A673 (cell line): ENCODE measurements at regions not wholly inside any gene's neighbourhood (a gene's known extent, or its start where the extent isn't known, plus 50 kb on each side); places are given as distances from the start of the nearest gene placed in this dataset.

Source experiments
- BruUV-seq: library from RNA; stranded (reverse); fragments of 400-500 nt; replicated peaks from 2 replicates; lab custom pipeline; 2021; lab: Mats Ljungman, UMichigan
- CTCF ChIA-PET: fragments of 300-600 bp; sonication (Branson Sonifier 250); formaldehyde crosslinking; loops from one replicate; lab custom pipeline; 2022; ENCODE audit warnings: antibody characterized with exemption; lab: Charles Lee
- POLR2A ChIA-PET: fragments of 300-600 bp; sonication (Branson Sonifier 250); formaldehyde crosslinking; loops from one replicate; lab custom pipeline; 2022; ENCODE audit warnings: antibody characterized with exemption; ENCODE audit not compliant: low non-redundant PET; lab: Charles Lee
- DNase-seq: peaks from one replicate; pipeline ENCODE4 v3.0.0-alpha.2; 2015; ENCODE audit warnings: low spot score
- H3K27ac ChIP-seq: fragments of 200-600 bp; sonication (generic); 2 replicates; pipeline ENCODE4 v1.5.1; 2016; ENCODE audit warnings: mixed run types, low read depth, mild to moderate bottlenecking, mixed read lengths, antibody characterized with exemption, low read length; ENCODE audit not compliant: poor library complexity, severe bottlenecking
- H3K27me3 ChIP-seq: fragments of 200-600 bp; sonication (generic); replicated peaks from 2 replicates; pipeline ENCODE4 v1.6.1; 2017; ENCODE audit warnings: mixed run types, low read depth, mild to moderate bottlenecking, mixed read lengths, antibody characterized with exemption, low read length; ENCODE audit not compliant: insufficient read depth, poor library complexity
- H3K36me3 ChIP-seq: fragments of 200-600 bp; sonication (generic); 2 replicates; pipeline ENCODE4 v1.6.1; 2016; ENCODE audit warnings: mixed run types, mild to moderate bottlenecking, mixed read lengths, antibody characterized with exemption, low read length; ENCODE audit not compliant: insufficient read depth, poor library complexity, severe bottlenecking
- H3K4me1 ChIP-seq: fragments of 200-600 bp; sonication (generic); 2 replicates; pipeline ENCODE4 v1.6.1; 2017; ENCODE audit warnings: mixed run types, mild to moderate bottlenecking, mixed read lengths, antibody characterized with exemption, low read length; ENCODE audit not compliant: insufficient read depth, poor library complexity, severe bottlenecking
- H3K4me3 ChIP-seq: fragments of 200-600 bp; sonication (generic); 2 replicates; pipeline ENCODE4 v1.5.1; 2016; ENCODE audit warnings: low read depth, mixed run types, mild to moderate bottlenecking, mixed read lengths, low read length; ENCODE audit not compliant: poor library complexity, severe bottlenecking
- H3K9me3 ChIP-seq: fragments of 200-600 bp; sonication (generic); 2 replicates; pipeline ENCODE4 v1.6.1; 2016; ENCODE audit warnings: mixed run types, low read depth, mild to moderate bottlenecking, mixed read lengths, antibody characterized with exemption, low read length; ENCODE audit not compliant: poor library complexity, severe bottlenecking
- CTCF ChIP-seq: fragments of 300-800, 200-600 bp; sonication (generic); conservative IDR thresholded peaks from 2 replicates; pipeline ENCODE4 v1.5.1; 2017; ENCODE audit warnings: low read depth, mild to moderate bottlenecking, antibody characterized with exemption, low read length, moderate library complexity, mixed read lengths
- EZH2 ChIP-seq: fragments of 200-600 bp; sonication (generic); IDR thresholded peaks from 2 replicates; pipeline ENCODE4 v1.6.1; 2017; ENCODE audit warnings: borderline replicate concordance, low read depth, mild to moderate bottlenecking, mixed read lengths, antibody characterized with exemption, low read length; ENCODE audit not compliant: poor library complexity, severe bottlenecking
- intact Hi-C: fragments of 100-400 bp; cut with micrococcal nuclease; formaldehyde crosslinking; loops from one replicate; pipeline ENCODE4 v1.10.0; 2022; ENCODE audit not compliant: unreplicated experiment

GRCh38 chr10:121185816-121186455, 334.8 kb downstream of the WDR11 start:
- no TSS peak for BruUV-seq
- Histone ChIP-seq H3K27ac (no peak overlapping the region), H3K27me3 (peaks cover 54% of the 10 kb centered on the region), H3K4me3 (no peak overlapping the region), H3K9me3 (no peaks in the 10 kb centered on the region), H3K4me1 (no peaks in the 10 kb centered on the region), H3K36me3 (no peaks in the 10 kb centered on the region)
- ChIA-PET POLR2A (interaction anchor here (0.6 kb wide), 1 partner anchor 84 kb away, joined by 4 read pairs; no protein-coding TSS in a partner anchor), CTCF (no interaction called here)
- TF ChIP-seq EZH2: no peak
- no peak for TF ChIP-seq CTCF
- intact Hi-C loops: no loop called here
- no peak for DNase-seq

DNA sequence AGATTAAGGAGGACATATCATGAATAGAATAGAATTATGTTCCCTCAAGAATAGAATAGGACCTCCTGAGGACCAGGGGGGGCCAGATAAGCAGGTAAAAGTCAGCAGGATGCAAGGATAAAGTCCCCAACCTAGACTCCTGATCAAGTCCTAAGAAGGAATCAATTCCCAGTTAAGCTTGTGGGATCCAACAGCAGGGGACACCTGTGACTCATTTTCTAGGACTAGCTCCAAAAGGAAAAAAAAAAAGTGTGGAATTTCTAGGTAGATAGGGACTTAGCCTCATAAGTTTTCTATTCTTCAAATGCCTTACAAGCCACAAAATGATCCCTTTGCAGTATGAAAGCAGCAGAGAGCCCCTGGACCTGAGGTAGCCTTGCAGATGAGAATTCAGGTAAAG, 336.2 kb downstream of the WDR11 start:
- H3K4me3 ChIP-seq: no peak overlapping the region
- H3K36me3 ChIP-seq: no peaks in the 10 kb centered on the region
- no peaks in the 10 kb centered on the region for H3K9me3 ChIP-seq
- CTCF ChIA-PET: interaction anchor here (0.6 kb wide), 1 partner anchor 11 kb away, joined by 3 read pairs; no protein-coding TSS in a partner anchor
- TF ChIP-seq CTCF: no peak
- no peak for TF ChIP-seq EZH2
- no peaks in the 10 kb centered on the region for H3K4me1 ChIP-seq
- H3K27ac ChIP-seq: no peak overlapping the region
- BruUV-seq: no TSS peak
- intact Hi-C loops: no loop called here
- POLR2A ChIA-PET: no interaction called here
- no peak for DNase-seq
- H3K27me3 ChIP-seq: peaks cover 42% of the 10 kb centered on the region

DNA sequence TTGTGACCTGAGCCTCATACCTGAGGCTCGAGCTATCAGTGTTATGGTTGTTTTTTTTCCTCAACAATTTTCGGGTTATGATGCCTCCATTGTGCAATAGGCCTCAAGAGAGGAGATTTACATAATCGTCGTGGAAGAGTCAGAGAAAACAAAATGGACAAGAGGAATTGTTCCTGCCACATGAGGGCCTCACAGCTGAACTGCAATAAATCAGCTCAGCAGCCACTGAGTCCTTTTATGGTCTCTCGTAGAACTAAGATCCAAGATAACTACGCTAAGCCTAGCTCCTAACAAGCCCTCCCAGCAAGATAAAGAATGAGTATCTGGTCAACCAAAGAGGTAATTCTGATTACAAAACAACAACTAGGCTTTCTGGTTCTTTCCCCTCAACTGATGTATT, 336.8 kb downstream of the WDR11 start:
- no TSS peak for BruUV-seq
- Histone ChIP-seq H3K27ac (no peak overlapping the region), H3K4me1 (no peaks in the 10 kb centered on the region), H3K27me3 (peaks cover 38% of the 10 kb centered on the region), H3K36me3 (no peaks in the 10 kb centered on the region), H3K4me3 (no peak overlapping the region), H3K9me3 (no peaks in the 10 kb centered on the region)
- ChIA-PET CTCF (interaction anchor here (0.6 kb wide), 1 partner anchor 12 kb away, joined by 3 read pairs; no protein-coding TSS in a partner anchor), POLR2A (no interaction called here)
- intact Hi-C loops: no loop called here
- DNase-seq: peak; percentile 33
- no peak for TF ChIP-seq EZH2
- TF ChIP-seq CTCF: 0 out of 2 replicates have a peak, but pooled peaks have one; percentile 23
